CD14-positive monocyte (primary cell): ENCODE measurements at regions not wholly inside any gene's neighbourhood (a gene's known extent, or its start where the extent isn't known, plus 50 kb on each side); places are given as distances from the start of the nearest gene placed in this dataset.
A peak's percentile ranks its signal among the peaks of the same experiment; 100 is the strongest.

Experiments
- DNase-seq, 3 donors: peaks; one replicate each; pipeline ENCODE4 v3.0.0-alpha.2; 2011 to 2022
- H2AFZ ChIP-seq: 2 replicates; pipeline ENCODE4 v1.6.0; 2012; ENCODE audit warnings: mild to moderate bottlenecking, low read depth, low read length, inconsistent platforms; ENCODE audit not compliant: insufficient read depth, poor library complexity, severe bottlenecking
- H3K27ac ChIP-seq, 2 donors: 1 replicate in 1 of 2; 2 replicates in 1 of 2; pipeline ENCODE4 v1.5.1; 2012 to 2013; ENCODE audit warnings: low read length in 2 of 2, control low read depth in 1 of 2, inconsistent platforms in 1 of 2, low read depth in 1 of 2, mild to moderate bottlenecking in 1 of 2
- H3K27me3 ChIP-seq, 2 donors: one replicate each; pipeline versions ENCODE4 v1.6.0 to v1.6.1; 2011 to 2013; ENCODE audit warnings: low read length in 2 of 2; ENCODE audit not compliant: control insufficient read depth in 2 of 2, insufficient read depth in 2 of 2
- H3K36me3 ChIP-seq, 2 donors: replicated peaks in 1 of 2; 1 replicate in 1 of 2; 2 replicates in 1 of 2; pipeline versions ENCODE4 v1.5.1 to v1.6.1; 2012 to 2013; ENCODE audit warnings: low read length in 2 of 2, control low read depth in 1 of 2, inconsistent platforms in 1 of 2, mild to moderate bottlenecking in 1 of 2; ENCODE audit not compliant: insufficient read depth in 2 of 2, control insufficient read depth in 1 of 2
- H3K4me1 ChIP-seq, 2 donors: 1 replicate in 1 of 2; 2 replicates in 1 of 2; pipeline versions ENCODE4 v1.5.1 to v1.6.1; 2012 to 2013; ENCODE audit warnings: low read length in 2 of 2, control low read depth in 1 of 2, inconsistent platforms in 1 of 2, mild to moderate bottlenecking in 1 of 2, moderate library complexity in 1 of 2; ENCODE audit not compliant: insufficient read depth in 2 of 2, control insufficient read depth in 1 of 2
- H3K4me2 ChIP-seq: replicated peaks from 2 replicates; pipeline ENCODE3; 2012; ENCODE audit warnings: low read length, moderate library complexity, mild to moderate bottlenecking; ENCODE audit not compliant: poor library complexity, severe bottlenecking; ENCODE audit errors: extremely low read depth
- H3K4me3 ChIP-seq, 3 experiments: fragments of 200-600 bp in 1 of 3; sonication (generic) in 1 of 3; replicated peaks in 1 of 3; 1 replicate in 2 of 3; 2 replicates in 1 of 3; pipeline ENCODE4 v1.5.1; 2011 to 2013; ENCODE audit warnings: low read length in 3 of 3, mild to moderate bottlenecking in 3 of 3, control low read depth in 2 of 3, low read depth in 2 of 3, inconsistent platforms in 1 of 3, moderate library complexity in 1 of 3
- H3K79me2 ChIP-seq: 2 replicates; pipeline ENCODE4 v1.6.0; 2012; ENCODE audit warnings: mild to moderate bottlenecking, control low read depth, inconsistent platforms, low read length, moderate library complexity; ENCODE audit not compliant: insufficient read depth
- H3K9ac ChIP-seq: 2 replicates; pipeline ENCODE4 v1.6.0; 2017; ENCODE audit warnings: low read length, mild to moderate bottlenecking; ENCODE audit not compliant: insufficient read depth, poor library complexity, severe bottlenecking
- H3K9me3 ChIP-seq, 2 donors: replicated peaks in 1 of 2; 1 replicate in 1 of 2; 2 replicates in 1 of 2; pipeline versions ENCODE4 v1.5.1 to v1.6.1; 2012 to 2013; ENCODE audit warnings: low read length in 2 of 2, control low read depth in 1 of 2; ENCODE audit not compliant: control insufficient read depth in 1 of 2, insufficient read depth in 1 of 2
- H4K20me1 ChIP-seq: 2 replicates; pipeline ENCODE4 v1.6.0; 2012; ENCODE audit warnings: mild to moderate bottlenecking, low read length, control low read depth, moderate library complexity; ENCODE audit not compliant: insufficient read depth
- H3K27ac Mint-ChIP-seq, 7 donors: one replicate each; pipeline ENCODE4 v1.8.0; 2020; ENCODE audit warnings: mild to moderate bottlenecking in 7 of 7, mixed read lengths in 7 of 7, moderate library complexity in 6 of 7, inconsistent platforms in 2 of 7
- H3K27me3 Mint-ChIP-seq, 3 donors: one replicate each; pipeline ENCODE4 v1.8.0; 2021 to 2022; ENCODE audit warnings: low read depth in 3 of 3, mild to moderate bottlenecking in 3 of 3, mixed read lengths in 3 of 3, moderate library complexity in 3 of 3, inconsistent platforms in 1 of 3
- H3K36me3 Mint-ChIP-seq, 2 donors: one replicate each; pipeline ENCODE4 v1.8.0; 2020; ENCODE audit warnings: mixed read lengths in 2 of 2, inconsistent platforms in 1 of 2, mild to moderate bottlenecking in 1 of 2
- H3K4me1 Mint-ChIP-seq: one replicate; pipeline ENCODE4 v1.8.0; 2020; ENCODE audit warnings: mild to moderate bottlenecking, mixed read lengths
- H3K4me3 Mint-ChIP-seq, 2 donors: one replicate each; pipeline ENCODE4 v1.8.0; 2020; ENCODE audit warnings: mild to moderate bottlenecking in 2 of 2, mixed read lengths in 2 of 2, moderate library complexity in 1 of 2
- H3K9me3 Mint-ChIP-seq, 7 donors: one replicate each; pipeline ENCODE4 v1.8.0; 2020 to 2022; ENCODE audit warnings: mixed read lengths in 7 of 7, mild to moderate bottlenecking in 6 of 7, moderate library complexity in 6 of 7, inconsistent platforms in 2 of 7
- WGBS: methylation state at CpG from one replicate; pipeline ENCODE4 v1.1.5; 2013; ENCODE audit warnings: missing lambda C conversion rate; ENCODE audit not compliant: insufficient coverage; 5-methylcytosine and 5-hydroxymethylcytosine counted together
- intact Hi-C, 2 donors: fragments of 100-400 bp; cut with micrococcal nuclease; formaldehyde crosslinking; loops; one replicate each; pipeline versions ENCODE4 v1.15.0 to v1.15.1; 2023
- TF ChIP-seq, protein P1 (sequence below): fragments of 200-600 bp; IDR thresholded peaks from one replicate; pipeline ENCODE4 v1.8.0; 2022; ENCODE audit warnings: antibody characterized with exemption, mild to moderate bottlenecking

- Histone ChIP-seq H3K27me3 (peaks cover 0 to 2% of the 10 kb centered on the region in 2 donors), H3K9ac (no peak overlapping the region), H3K9me3 (no peaks in the 10 kb centered on the region), H3K4me2 (peak overlapping the region; percentile 5), H3K4me3 (no peak overlapping the region), H4K20me1 (no peaks in the 10 kb centered on the region), H2AFZ (no peak overlapping the region), H3K36me3 (no peaks in the 10 kb centered on the region), H3K4me1 (peaks cover 0 to 9% of the 10 kb centered on the region in 2 donors), H3K79me2 (no peaks in the 10 kb centered on the region), H3K27ac (no peak overlapping the region)
- intact Hi-C loops: no loop called here
- DNase-seq: peak; percentile 3 to 25 (median 23)
- peaks cover 0 to 3% (median 0%) of the 10 kb centered on the region in 7 donors for H3K9me3 Mint-ChIP-seq
- peaks cover 0 to 5% (median 2%) of the 10 kb centered on the region in 3 donors for H3K27me3 Mint-ChIP-seq
- H3K27ac Mint-ChIP-seq: peak overlapping the region in 1 of 7 donors; percentile 30
- TF ChIP-seq, protein P1, sequence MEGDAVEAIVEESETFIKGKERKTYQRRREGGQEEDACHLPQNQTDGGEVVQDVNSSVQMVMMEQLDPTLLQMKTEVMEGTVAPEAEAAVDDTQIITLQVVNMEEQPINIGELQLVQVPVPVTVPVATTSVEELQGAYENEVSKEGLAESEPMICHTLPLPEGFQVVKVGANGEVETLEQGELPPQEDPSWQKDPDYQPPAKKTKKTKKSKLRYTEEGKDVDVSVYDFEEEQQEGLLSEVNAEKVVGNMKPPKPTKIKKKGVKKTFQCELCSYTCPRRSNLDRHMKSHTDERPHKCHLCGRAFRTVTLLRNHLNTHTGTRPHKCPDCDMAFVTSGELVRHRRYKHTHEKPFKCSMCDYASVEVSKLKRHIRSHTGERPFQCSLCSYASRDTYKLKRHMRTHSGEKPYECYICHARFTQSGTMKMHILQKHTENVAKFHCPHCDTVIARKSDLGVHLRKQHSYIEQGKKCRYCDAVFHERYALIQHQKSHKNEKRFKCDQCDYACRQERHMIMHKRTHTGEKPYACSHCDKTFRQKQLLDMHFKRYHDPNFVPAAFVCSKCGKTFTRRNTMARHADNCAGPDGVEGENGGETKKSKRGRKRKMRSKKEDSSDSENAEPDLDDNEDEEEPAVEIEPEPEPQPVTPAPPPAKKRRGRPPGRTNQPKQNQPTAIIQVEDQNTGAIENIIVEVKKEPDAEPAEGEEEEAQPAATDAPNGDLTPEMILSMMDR: no peak
- WGBS: 88% methylated on average over 6 of the region's 12 CpGs
- peaks cover 7% of the 10 kb centered on the region for H3K4me1 Mint-ChIP-seq
- peak overlapping the region in 1 of 2 donors; percentile 12 for H3K4me3 Mint-ChIP-seq
- H3K36me3 Mint-ChIP-seq: no peaks in the 10 kb centered on the region
Observed at GRCh38 chr10:10520491-10521385, 496.9 kb upstream of the CELF2 start.

GRCh38 chr10:10526846-10527245 is 490.8 kb upstream of the CELF2 start:
- H2AFZ ChIP-seq: no peak overlapping the region
- no peak overlapping the region for H3K4me2 ChIP-seq
- no peaks in the 10 kb centered on the region for H3K4me1 ChIP-seq
- Mint-ChIP-seq H3K27ac (peak overlapping the region in 1 of 7 donors; percentile 24), H3K4me1 (no peaks in the 10 kb centered on the region), H3K4me3 (no peak overlapping the region), H3K9me3 (peaks cover 0 to 4% (median 2%) of the 10 kb centered on the region in 7 donors), H3K36me3 (no peaks in the 10 kb centered on the region), H3K27me3 (no peaks in the 10 kb centered on the region)
- H3K79me2 ChIP-seq: no peaks in the 10 kb centered on the region
- no peaks in the 10 kb centered on the region for H3K27me3 ChIP-seq
- TF ChIP-seq, protein P1: no peak
- H3K27ac ChIP-seq: no peak overlapping the region
- WGBS: 90% methylated on average over 2 of the region's 5 CpGs
- H3K36me3 ChIP-seq: no peaks in the 10 kb centered on the region
- H4K20me1 ChIP-seq: no peaks in the 10 kb centered on the region
- no peak for DNase-seq
- no peak overlapping the region for H3K9ac ChIP-seq
- H3K4me3 ChIP-seq: no peak overlapping the region
- H3K9me3 ChIP-seq: no peaks in the 10 kb centered on the region
- intact Hi-C loops: no loop called here
